Caco-2 (cell line): ENCODE measurements at regions not wholly inside any gene's neighbourhood (a gene's known extent, or its start where the extent isn't known, plus 50 kb on each side); places are given as distances from the start of the nearest gene placed in this dataset.

Experiments used
- BruUV-seq: library from RNA; stranded (reverse); fragments of 400-500 nt; replicated peaks from 2 replicates; lab custom pipeline; 2021; lab: Mats Ljungman, UMichigan
- CTCF ChIA-PET: fragments of 300-600 bp; sonication (Branson Sonifier 250); formaldehyde crosslinking; loops from one replicate; lab custom pipeline; 2022; ENCODE audit warnings: antibody characterized with exemption; lab: Charles Lee
- POLR2A ChIA-PET: fragments of 300-600 bp; sonication (Branson Sonifier 250); formaldehyde crosslinking; loops from one replicate; lab custom pipeline; 2022; ENCODE audit warnings: antibody characterized with exemption; lab: Charles Lee
- DNase-seq, 2 experiments: peaks; one replicate each; pipeline versions ENCODE4 v3.0.0 to v3.0.0-alpha.2; 2020 to 2022
- H3K27me3 ChIP-seq: replicated peaks from 2 replicates; pipeline ENCODE4 v1.6.0; 2011; ENCODE audit warnings: low read length; ENCODE audit not compliant: control insufficient read depth, insufficient read depth
- H3K36me3 ChIP-seq: 2 replicates; pipeline ENCODE4 v1.5.1; 2011; ENCODE audit warnings: low read length; ENCODE audit not compliant: control insufficient read depth, insufficient read depth
- H3K4me1 ChIP-seq: fragments of 250-450 bp; sonication (Bioruptor Pico); 2 replicates; pipeline ENCODE4 v1.5.1; 2020; ENCODE audit warnings: mild to moderate bottlenecking
- H3K4me3 ChIP-seq: 2 replicates; pipeline ENCODE4 v1.5.1; 2011; ENCODE audit warnings: low read depth, mild to moderate bottlenecking, control low read depth, low read length
- H3K9me3 ChIP-seq: fragments of 250-450 bp; sonication (Bioruptor Pico); 2 replicates; pipeline ENCODE4 v1.5.1; 2020; ENCODE audit warnings: mild to moderate bottlenecking, moderate library complexity
- H3K27ac Mint-ChIP-seq: one replicate; pipeline ENCODE4 v1.8.0; 2022; ENCODE audit warnings: mixed read lengths; ENCODE audit not compliant: unreplicated experiment
- H3K27me3 Mint-ChIP-seq: one replicate; pipeline ENCODE4 v1.8.0; 2022; ENCODE audit warnings: mixed read lengths; ENCODE audit not compliant: insufficient read depth, unreplicated experiment
- H3K36me3 Mint-ChIP-seq: one replicate; pipeline ENCODE4 v1.8.0; 2022; ENCODE audit warnings: mild to moderate bottlenecking, mixed read lengths; ENCODE audit not compliant: insufficient read depth, unreplicated experiment
- H3K4me1 Mint-ChIP-seq: one replicate; pipeline ENCODE4 v1.8.0; 2022; ENCODE audit warnings: low read depth, mixed read lengths; ENCODE audit not compliant: unreplicated experiment
- H3K4me3 Mint-ChIP-seq: one replicate; pipeline ENCODE4 v1.8.0; 2022; ENCODE audit warnings: mild to moderate bottlenecking, moderate library complexity, mixed read lengths; ENCODE audit not compliant: unreplicated experiment
- H3K9me3 Mint-ChIP-seq: one replicate; pipeline ENCODE4 v1.8.0; 2022; ENCODE audit warnings: mixed read lengths; ENCODE audit not compliant: unreplicated experiment
- intact Hi-C: fragments of 100-400 bp; cut with micrococcal nuclease; formaldehyde crosslinking; loops from one replicate; pipeline ENCODE4 v1.10.0; 2022; ENCODE audit not compliant: unreplicated experiment
- TF ChIP-seq, protein P1 (sequence below), 2 experiments: fragments of 200-600 bp in 1 of 2; IDR thresholded peaks; 1 replicate in 1 of 2; 2 replicates in 1 of 2; pipeline versions ENCODE4 v1.5.1 to v1.8.0; 2011 to 2022; ENCODE audit warnings: antibody characterized with exemption in 1 of 2, control low read depth in 1 of 2, inconsistent platforms in 1 of 2, low read depth in 1 of 2, low read length in 1 of 2, mild to moderate bottlenecking in 1 of 2, moderate library complexity in 1 of 2; ENCODE audit not compliant: insufficient read depth in 1 of 2, severe bottlenecking in 1 of 2, unreplicated experiment in 1 of 2

DNA sequence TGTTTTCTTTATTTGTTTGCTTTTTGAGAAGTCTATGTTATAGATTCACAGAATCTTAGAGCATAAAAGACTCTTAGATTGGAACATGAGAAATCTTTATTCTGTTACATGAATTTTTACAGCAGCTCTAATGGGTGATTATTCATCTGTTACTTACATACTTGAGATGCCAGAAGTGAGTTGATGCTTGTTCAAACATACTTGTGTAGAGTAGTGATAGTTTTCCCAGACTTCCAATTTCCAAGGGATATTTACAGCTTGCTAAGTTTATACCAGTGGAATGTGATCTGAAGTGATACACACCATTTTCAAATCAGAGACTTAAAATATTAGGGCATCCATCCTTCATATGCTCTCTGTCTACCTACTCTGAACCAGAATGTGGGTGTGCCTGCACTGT lies 252.9 kb upstream of the SMIM31 start:
- Histone ChIP-seq H3K4me1 (no peaks in the 10 kb centered on the region; the same call in 1 of the 2 replicates), H3K4me3 (no peak overlapping the region), H3K9me3 (no peaks in the 10 kb centered on the region), H3K27me3 (no peaks in the 10 kb centered on the region), H3K36me3 (no peaks in the 10 kb centered on the region)
- Mint-ChIP-seq H3K27me3 (no peaks in the 10 kb centered on the region), H3K36me3 (no peaks in the 10 kb centered on the region), H3K4me1 (no peaks in the 10 kb centered on the region), H3K4me3 (no peak overlapping the region), H3K9me3 (no peaks in the 10 kb centered on the region), H3K27ac (no peak overlapping the region)
- intact Hi-C loops, result no loop called here
- TF ChIP-seq, protein P1, sequence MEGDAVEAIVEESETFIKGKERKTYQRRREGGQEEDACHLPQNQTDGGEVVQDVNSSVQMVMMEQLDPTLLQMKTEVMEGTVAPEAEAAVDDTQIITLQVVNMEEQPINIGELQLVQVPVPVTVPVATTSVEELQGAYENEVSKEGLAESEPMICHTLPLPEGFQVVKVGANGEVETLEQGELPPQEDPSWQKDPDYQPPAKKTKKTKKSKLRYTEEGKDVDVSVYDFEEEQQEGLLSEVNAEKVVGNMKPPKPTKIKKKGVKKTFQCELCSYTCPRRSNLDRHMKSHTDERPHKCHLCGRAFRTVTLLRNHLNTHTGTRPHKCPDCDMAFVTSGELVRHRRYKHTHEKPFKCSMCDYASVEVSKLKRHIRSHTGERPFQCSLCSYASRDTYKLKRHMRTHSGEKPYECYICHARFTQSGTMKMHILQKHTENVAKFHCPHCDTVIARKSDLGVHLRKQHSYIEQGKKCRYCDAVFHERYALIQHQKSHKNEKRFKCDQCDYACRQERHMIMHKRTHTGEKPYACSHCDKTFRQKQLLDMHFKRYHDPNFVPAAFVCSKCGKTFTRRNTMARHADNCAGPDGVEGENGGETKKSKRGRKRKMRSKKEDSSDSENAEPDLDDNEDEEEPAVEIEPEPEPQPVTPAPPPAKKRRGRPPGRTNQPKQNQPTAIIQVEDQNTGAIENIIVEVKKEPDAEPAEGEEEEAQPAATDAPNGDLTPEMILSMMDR (IDR thresholded peaks at IDR 0.05; ENCODE audit: insufficient read depth in 1 of 2, low read depth in 1 of 2, low read length in 1 of 2, severe bottlenecking in 1 of 2, unreplicated experiment in 1 of 2), result no peak
- BruUV-seq, result no TSS peak
- POLR2A ChIA-PET, result no interaction called here
- CTCF ChIA-PET, result no interaction called here
- no peak for DNase-seq

DNA sequence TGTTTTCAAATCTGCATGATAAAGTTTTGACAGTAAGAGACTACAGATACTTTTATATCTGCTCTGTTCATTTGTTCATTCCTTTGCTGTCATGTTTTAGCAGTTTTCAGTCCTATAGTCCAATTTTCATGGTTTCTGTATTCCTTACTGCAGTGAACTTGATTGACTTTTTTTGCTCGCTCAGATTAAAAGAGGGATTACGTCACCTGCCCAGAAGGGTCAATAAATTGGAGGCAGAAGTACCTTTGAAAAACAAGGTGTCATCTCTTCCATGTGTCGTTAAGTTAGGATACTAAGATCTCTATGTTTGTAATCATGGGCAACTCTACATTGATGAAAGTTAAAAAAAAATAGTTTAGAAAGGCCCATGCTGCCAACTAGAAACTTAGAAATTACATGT lies 250.1 kb upstream of the SMIM31 start:
- Histone ChIP-seq H3K27me3 (no peaks in the 10 kb centered on the region), H3K36me3 (no peaks in the 10 kb centered on the region), H3K9me3 (no peaks in the 10 kb centered on the region), H3K4me1 (no peaks in the 10 kb centered on the region; the same call in 1 of the 2 replicates), H3K4me3 (no peak overlapping the region)
- CTCF ChIA-PET, result no interaction called here
- Mint-ChIP-seq H3K27me3 (no peaks in the 10 kb centered on the region), H3K36me3 (no peaks in the 10 kb centered on the region), H3K4me3 (no peak overlapping the region), H3K27ac (no peak overlapping the region), H3K9me3 (no peaks in the 10 kb centered on the region), H3K4me1 (no peaks in the 10 kb centered on the region)
- no TSS peak for BruUV-seq
- intact Hi-C loops, result no loop called here
- POLR2A ChIA-PET, result no interaction called here
- DNase-seq, result no peak
- TF ChIP-seq, protein P1 (IDR thresholded peaks at IDR 0.05; ENCODE audit: insufficient read depth in 1 of 2, low read depth in 1 of 2, low read length in 1 of 2, severe bottlenecking in 1 of 2, unreplicated experiment in 1 of 2), result no peak

DNA sequence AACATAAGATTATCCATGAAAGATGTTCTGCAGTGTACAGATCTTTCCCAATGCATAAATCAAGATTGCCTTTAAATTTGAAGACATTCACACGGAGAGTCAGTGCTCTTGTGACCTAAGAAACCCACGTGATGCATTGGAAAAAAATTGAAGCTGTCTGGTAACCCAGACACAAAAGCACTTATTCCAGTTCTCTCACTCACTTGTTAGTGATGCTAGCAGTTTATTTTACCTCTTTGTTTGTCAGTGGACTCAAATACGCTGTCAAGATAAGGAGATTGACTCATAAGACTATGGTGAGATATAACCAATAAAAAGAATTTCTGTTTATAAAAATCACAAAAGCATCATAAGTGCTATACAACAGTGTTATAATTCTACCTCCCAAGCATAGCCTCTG lies 245.8 kb upstream of the SMIM31 start:
- POLR2A ChIA-PET, result no interaction called here
- no peaks in the 10 kb centered on the region for H3K9me3 ChIP-seq
- no peaks in the 10 kb centered on the region for H3K9me3 Mint-ChIP-seq
- intact Hi-C loops, result no loop called here
- CTCF ChIA-PET, result no interaction called here
- no peak overlapping the region for H3K4me3 ChIP-seq
- no peaks in the 10 kb centered on the region for H3K27me3 Mint-ChIP-seq
- no peak overlapping the region for H3K4me3 Mint-ChIP-seq
- BruUV-seq, result no TSS peak
- no peaks in the 10 kb centered on the region for H3K36me3 ChIP-seq
- no peak for DNase-seq
- H3K4me1 ChIP-seq, result no peaks in the 10 kb centered on the region
- H3K27ac Mint-ChIP-seq, result no peak overlapping the region
- no peaks in the 10 kb centered on the region for H3K27me3 ChIP-seq
- no peaks in the 10 kb centered on the region for H3K4me1 Mint-ChIP-seq
- H3K36me3 Mint-ChIP-seq, result no peaks in the 10 kb centered on the region
- TF ChIP-seq, protein P1 (IDR thresholded peaks at IDR 0.05; ENCODE audit: insufficient read depth in 1 of 2, low read depth in 1 of 2, low read length in 1 of 2, severe bottlenecking in 1 of 2, unreplicated experiment in 1 of 2), result no peak
